Neural progenitor cell (in vitro differentiated cells): ENCODE measurements at regions not wholly inside any gene's neighbourhood (a gene's known extent, or its start where the extent isn't known, plus 50 kb on each side); places are given as distances from the start of the nearest gene placed in this dataset.

Experiments used
- EZH2 ChIP-seq: fragments of 200-600 bp; sonication (generic); IDR thresholded peaks from 2 replicates; pipeline ENCODE4 v1.6.1; 2017; ENCODE audit warnings: antibody characterized with exemption, mild to moderate bottlenecking, moderate library complexity
- TF ChIP-seq, protein P1 (sequence below): fragments of 200-600 bp; sonication (generic); IDR thresholded peaks from 2 replicates; pipeline ENCODE4 v1.5.1; 2017; ENCODE audit warnings: antibody characterized with exemption, mild to moderate bottlenecking

DNA sequence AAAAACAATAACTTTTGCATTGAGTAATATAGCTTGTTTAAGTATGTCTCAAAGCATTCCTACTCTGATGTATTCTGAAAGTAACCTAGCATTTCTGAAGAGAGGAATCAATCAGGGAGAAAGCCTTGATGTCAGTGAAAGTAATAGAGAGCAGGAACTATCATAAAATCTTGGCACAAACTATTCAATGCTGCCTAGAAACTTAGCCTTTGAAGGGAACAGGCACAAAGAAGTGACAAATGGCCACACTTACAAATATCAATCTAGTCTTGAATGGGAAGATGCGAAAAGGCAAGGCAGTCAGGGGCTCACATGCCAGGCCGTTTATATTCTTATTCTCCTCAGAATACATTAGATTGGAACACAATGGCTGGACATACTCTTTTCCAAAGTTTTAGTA lies 576.5 kb upstream of the ANO3 start:
- TF ChIP-seq, protein P1, sequence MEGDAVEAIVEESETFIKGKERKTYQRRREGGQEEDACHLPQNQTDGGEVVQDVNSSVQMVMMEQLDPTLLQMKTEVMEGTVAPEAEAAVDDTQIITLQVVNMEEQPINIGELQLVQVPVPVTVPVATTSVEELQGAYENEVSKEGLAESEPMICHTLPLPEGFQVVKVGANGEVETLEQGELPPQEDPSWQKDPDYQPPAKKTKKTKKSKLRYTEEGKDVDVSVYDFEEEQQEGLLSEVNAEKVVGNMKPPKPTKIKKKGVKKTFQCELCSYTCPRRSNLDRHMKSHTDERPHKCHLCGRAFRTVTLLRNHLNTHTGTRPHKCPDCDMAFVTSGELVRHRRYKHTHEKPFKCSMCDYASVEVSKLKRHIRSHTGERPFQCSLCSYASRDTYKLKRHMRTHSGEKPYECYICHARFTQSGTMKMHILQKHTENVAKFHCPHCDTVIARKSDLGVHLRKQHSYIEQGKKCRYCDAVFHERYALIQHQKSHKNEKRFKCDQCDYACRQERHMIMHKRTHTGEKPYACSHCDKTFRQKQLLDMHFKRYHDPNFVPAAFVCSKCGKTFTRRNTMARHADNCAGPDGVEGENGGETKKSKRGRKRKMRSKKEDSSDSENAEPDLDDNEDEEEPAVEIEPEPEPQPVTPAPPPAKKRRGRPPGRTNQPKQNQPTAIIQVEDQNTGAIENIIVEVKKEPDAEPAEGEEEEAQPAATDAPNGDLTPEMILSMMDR, result no peak
- no peak for TF ChIP-seq EZH2
